OCI-LY7 (cell line): ENCODE measurements at regions not wholly inside any gene's neighbourhood (a gene's known extent, or its start where the extent isn't known, plus 50 kb on each side); places are given as distances from the start of the nearest gene placed in this dataset.

Source experiments
- BruUV-seq: library from RNA; stranded (reverse); fragments of 400-500 nt; replicated peaks from 2 replicates; lab custom pipeline; 2021; lab: Mats Ljungman, UMichigan
- CTCF ChIA-PET: fragments of 300-600 bp; sonication (Branson Sonifier 250); formaldehyde crosslinking; loops from one replicate; lab custom pipeline; 2022; ENCODE audit warnings: antibody characterized with exemption; ENCODE audit not compliant: unreplicated experiment; lab: Charles Lee
- POLR2A ChIA-PET: fragments of 300-600 bp; sonication (Branson Sonifier 250); formaldehyde crosslinking; loops from one replicate; lab custom pipeline; 2022; ENCODE audit warnings: antibody characterized with exemption; lab: Charles Lee
- DNase-seq: peaks from one replicate; pipeline ENCODE4 v3.0.0-alpha.2; 2015; ENCODE audit warnings: low spot score
- H2AFZ ChIP-seq: fragments of 200-600 bp; sonication (generic), shearing (Covaris generic); 2 replicates; pipeline ENCODE4 v1.6.1; 2014; ENCODE audit warnings: mild to moderate bottlenecking, antibody characterized with exemption, low read length, moderate library complexity
- H3K27ac ChIP-seq: fragments of 200-600 bp; sonication (generic); 2 replicates; pipeline ENCODE4 v1.5.1; 2014; ENCODE audit warnings: mixed run types, low read depth, mild to moderate bottlenecking, moderate library complexity, low read length, inconsistent platforms; ENCODE audit not compliant: poor library complexity, severe bottlenecking
- H3K36me3 ChIP-seq: fragments of 200-600 bp; sonication (generic); 2 replicates; pipeline ENCODE4 v1.6.1; 2014; ENCODE audit warnings: mild to moderate bottlenecking, antibody characterized with exemption, low read length, moderate library complexity, mixed read lengths; ENCODE audit not compliant: insufficient read depth
- H3K4me1 ChIP-seq: fragments of 200-600 bp; sonication (generic); 2 replicates; pipeline ENCODE4 v1.5.1; 2014; ENCODE audit warnings: mild to moderate bottlenecking, low read length; ENCODE audit not compliant: insufficient read depth, poor library complexity, severe bottlenecking
- H3K4me2 ChIP-seq: fragments of 200-600 bp; sonication (generic); 2 replicates; pipeline ENCODE4 v1.6.1; 2014; ENCODE audit warnings: mild to moderate bottlenecking, low read length
- H3K4me3 ChIP-seq: fragments of 200-600 bp; sonication (generic); 2 replicates; pipeline ENCODE4 v1.5.1; 2014; ENCODE audit warnings: mild to moderate bottlenecking, low read depth, low read length; ENCODE audit not compliant: poor library complexity, severe bottlenecking
- H3K79me2 ChIP-seq: fragments of 200-600 bp; sonication (generic); 2 replicates; pipeline ENCODE4 v1.6.1; 2016; ENCODE audit warnings: low read depth, mild to moderate bottlenecking, low read length, moderate library complexity, mixed read lengths; ENCODE audit not compliant: insufficient read depth
- H3K9me2 ChIP-seq: fragments of 200-600 bp; sonication (generic); 2 replicates; pipeline ENCODE4 v1.6.1; 2016; ENCODE audit warnings: mild to moderate bottlenecking, low read length, mixed read lengths; ENCODE audit not compliant: insufficient read depth
- H3K9me3 ChIP-seq: fragments of 200-600 bp; sonication (generic); 2 replicates; pipeline ENCODE4 v1.6.1; 2014; ENCODE audit warnings: mild to moderate bottlenecking, mixed run types, low read length, mixed read lengths
- H4K20me1 ChIP-seq: fragments of 200-600 bp; sonication (generic); 2 replicates; pipeline ENCODE4 v1.6.1; 2014; ENCODE audit warnings: mild to moderate bottlenecking, antibody characterized with exemption, low read length, moderate library complexity, mixed read lengths; ENCODE audit not compliant: insufficient read depth
- EZH2phosphoT487 ChIP-seq: fragments of 200-600 bp; sonication (generic); IDR thresholded peaks from 2 replicates; pipeline ENCODE4 v1.6.1; 2018; ENCODE audit warnings: low read depth, borderline replicate concordance, mild to moderate bottlenecking, mixed run types, antibody characterized with exemption, low read length, moderate library complexity, mixed read lengths
- intact Hi-C: fragments of 100-400 bp; cut with micrococcal nuclease; formaldehyde crosslinking; loops from one replicate; pipeline ENCODE4 v1.10.0; 2022; ENCODE audit not compliant: unreplicated experiment
- TF ChIP-seq, protein P1 (sequence below): fragments of 200-600 bp; sonication (generic); conservative IDR thresholded peaks from 2 replicates; pipeline ENCODE4 v1.5.1; 2014; ENCODE audit warnings: mild to moderate bottlenecking, antibody characterized with exemption, low read length, moderate library complexity, mixed read lengths

DNA sequence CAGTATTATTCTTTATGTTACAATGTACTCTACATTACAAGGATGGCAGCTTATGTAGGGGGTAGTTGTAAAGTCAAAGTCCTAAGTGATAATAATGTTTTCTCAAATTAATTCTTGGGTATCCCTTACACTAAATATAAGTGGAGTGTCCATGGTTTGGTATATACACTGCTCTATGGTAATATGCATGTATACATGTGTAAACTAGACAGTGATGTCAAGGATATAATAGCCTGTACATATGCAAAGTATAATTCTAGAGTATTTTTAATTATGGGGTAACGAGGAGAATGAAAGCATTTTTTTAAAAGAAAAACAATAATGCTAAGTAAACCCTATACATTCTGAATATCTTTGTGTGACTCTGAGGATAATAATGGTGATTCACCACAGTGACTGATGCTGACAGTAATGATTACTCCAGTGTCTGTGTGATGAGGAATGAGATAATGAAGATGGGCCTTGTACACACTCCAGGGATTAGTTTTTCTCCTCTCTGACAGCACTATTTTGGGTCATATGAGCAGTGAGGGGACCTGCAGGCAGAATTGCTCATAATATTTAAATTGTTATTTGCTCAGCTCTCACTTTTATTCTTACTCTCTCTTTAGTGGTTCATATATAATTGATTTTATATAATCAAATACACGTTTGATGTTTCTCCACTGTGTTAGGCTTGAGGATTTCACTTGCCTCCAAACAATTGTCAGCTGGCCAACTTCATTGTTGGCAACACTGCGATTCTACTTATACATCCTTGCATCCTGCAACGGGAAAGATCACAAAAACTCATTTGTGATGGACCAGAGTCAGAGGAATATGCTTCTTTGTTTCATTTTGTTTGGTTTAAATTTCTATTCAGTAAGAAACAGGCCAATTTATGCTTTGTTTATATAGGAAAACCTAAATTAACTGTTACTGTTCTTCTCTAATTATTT, 88.2 kb downstream of the NREP start:
- Histone ChIP-seq H3K27ac (no peak overlapping the region), H3K9me3 (no peaks in the 10 kb centered on the region), H3K4me2 (no peak overlapping the region), H3K36me3 (no peaks in the 10 kb centered on the region), H4K20me1 (no peaks in the 10 kb centered on the region), H3K79me2 (no peaks in the 10 kb centered on the region), H3K4me1 (no peaks in the 10 kb centered on the region), H3K9me2 (no peaks in the 10 kb centered on the region), H2AFZ (no peak overlapping the region), H3K4me3 (no peak overlapping the region)
- DNase-seq, result no peak
- no peak for TF ChIP-seq EZH2phosphoT487
- TF ChIP-seq, protein P1, sequence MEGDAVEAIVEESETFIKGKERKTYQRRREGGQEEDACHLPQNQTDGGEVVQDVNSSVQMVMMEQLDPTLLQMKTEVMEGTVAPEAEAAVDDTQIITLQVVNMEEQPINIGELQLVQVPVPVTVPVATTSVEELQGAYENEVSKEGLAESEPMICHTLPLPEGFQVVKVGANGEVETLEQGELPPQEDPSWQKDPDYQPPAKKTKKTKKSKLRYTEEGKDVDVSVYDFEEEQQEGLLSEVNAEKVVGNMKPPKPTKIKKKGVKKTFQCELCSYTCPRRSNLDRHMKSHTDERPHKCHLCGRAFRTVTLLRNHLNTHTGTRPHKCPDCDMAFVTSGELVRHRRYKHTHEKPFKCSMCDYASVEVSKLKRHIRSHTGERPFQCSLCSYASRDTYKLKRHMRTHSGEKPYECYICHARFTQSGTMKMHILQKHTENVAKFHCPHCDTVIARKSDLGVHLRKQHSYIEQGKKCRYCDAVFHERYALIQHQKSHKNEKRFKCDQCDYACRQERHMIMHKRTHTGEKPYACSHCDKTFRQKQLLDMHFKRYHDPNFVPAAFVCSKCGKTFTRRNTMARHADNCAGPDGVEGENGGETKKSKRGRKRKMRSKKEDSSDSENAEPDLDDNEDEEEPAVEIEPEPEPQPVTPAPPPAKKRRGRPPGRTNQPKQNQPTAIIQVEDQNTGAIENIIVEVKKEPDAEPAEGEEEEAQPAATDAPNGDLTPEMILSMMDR, result no peak
- intact Hi-C loops, result no loop called here
- no TSS peak for BruUV-seq
- ChIA-PET POLR2A (interaction anchor here (0.6 to 1.2 kb wide), 3 partner anchors 14 to 116 kb away, joined by 3 read pairs; no protein-coding TSS in a partner anchor), CTCF (no interaction called here)

DNA sequence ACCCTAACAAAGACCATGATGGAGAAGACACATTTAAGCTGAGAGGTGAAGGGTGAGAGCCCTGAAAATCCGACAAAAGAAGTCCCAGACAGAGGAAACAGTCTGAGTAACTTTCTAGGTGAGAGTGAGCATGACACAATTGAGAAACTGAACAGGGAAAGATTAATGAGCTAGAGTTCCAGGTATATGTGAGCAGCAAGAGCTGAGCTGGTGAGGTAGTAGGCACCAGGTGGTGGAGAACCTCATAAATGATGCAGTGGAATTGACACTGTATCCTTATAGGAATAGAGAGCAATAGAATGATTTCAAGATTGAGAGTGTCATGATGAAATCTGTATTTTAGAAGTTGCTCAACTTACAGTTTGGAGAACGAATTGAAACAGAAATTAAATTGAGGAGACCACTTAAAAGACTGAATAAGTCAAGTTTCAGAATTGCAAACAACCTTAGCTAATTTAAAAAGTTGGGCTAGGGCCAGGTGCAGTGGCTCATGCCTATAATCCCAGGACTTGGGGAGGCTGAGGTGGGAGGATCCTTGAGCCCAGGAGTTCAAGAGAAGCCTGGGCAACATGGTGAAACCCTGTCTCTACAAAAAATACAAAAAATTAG, 89.8 kb downstream of the NREP start:
- H3K4me1 ChIP-seq, result no peaks in the 10 kb centered on the region
- intact Hi-C loops, result no loop called here
- no peaks in the 10 kb centered on the region for H3K79me2 ChIP-seq
- POLR2A ChIA-PET, result interaction anchor here (1.2 kb wide), 2 partner anchors 12 to 114 kb away, joined by 3 read pairs; no protein-coding TSS in a partner anchor
- H3K9me2 ChIP-seq, result no peaks in the 10 kb centered on the region
- no peak for TF ChIP-seq EZH2phosphoT487
- TF ChIP-seq, protein P1, result no peak
- H3K4me3 ChIP-seq, result no peak overlapping the region
- no peak for DNase-seq
- no peaks in the 10 kb centered on the region for H3K36me3 ChIP-seq
- H3K27ac ChIP-seq, result no peak overlapping the region
- no peak overlapping the region for H2AFZ ChIP-seq
- no peaks in the 10 kb centered on the region for H3K9me3 ChIP-seq
- no TSS peak for BruUV-seq
- no peaks in the 10 kb centered on the region for H4K20me1 ChIP-seq
- CTCF ChIA-PET, result no interaction called here
- H3K4me2 ChIP-seq, result no peak overlapping the region

DNA sequence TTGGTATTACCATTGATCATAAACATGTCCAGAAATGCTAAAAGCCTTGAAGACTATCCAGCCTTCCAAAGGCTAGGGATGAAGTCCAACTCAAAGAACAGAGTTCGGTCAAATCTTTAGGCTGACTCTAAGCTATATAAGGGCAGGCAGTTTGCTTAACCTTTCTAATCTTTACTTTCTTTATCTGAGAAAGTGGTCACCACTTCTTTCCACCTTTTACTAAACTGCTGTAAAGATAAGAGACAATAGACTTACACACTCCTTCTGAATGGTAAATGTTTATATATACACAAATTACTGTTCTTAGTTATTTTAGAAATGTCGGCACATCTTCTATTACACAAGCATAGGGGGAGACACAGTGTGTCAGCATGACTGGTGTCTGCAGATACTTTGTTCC, 100.4 kb downstream of the NREP start:
- Histone ChIP-seq H3K36me3 (no peaks in the 10 kb centered on the region), H3K79me2 (no peaks in the 10 kb centered on the region), H4K20me1 (no peaks in the 10 kb centered on the region), H3K9me2 (no peaks in the 10 kb centered on the region), H3K27ac (no peak overlapping the region), H3K4me3 (no peak overlapping the region), H3K9me3 (no peaks in the 10 kb centered on the region), H3K4me1 (no peaks in the 10 kb centered on the region), H2AFZ (no peak overlapping the region), H3K4me2 (no peak overlapping the region)
- no TSS peak for BruUV-seq
- no peak for DNase-seq
- CTCF ChIA-PET, result no interaction called here
- intact Hi-C loops, result no loop called here
- TF ChIP-seq EZH2phosphoT487, result no peak
- TF ChIP-seq, protein P1, result no peak
- POLR2A ChIA-PET, result no interaction called here
